Neural crest cell (in vitro differentiated cells): ENCODE measurements at regions not wholly inside any gene's neighbourhood (a gene's known extent, or its start where the extent isn't known, plus 50 kb on each side); places are given as distances from the start of the nearest gene placed in this dataset.

Experiments
- DNase-seq: peaks from one replicate; pipeline ENCODE4 v3.0.0; 2021; ENCODE audit warnings: low read depth, mixed read lengths, low spot score
- H3K27ac Mint-ChIP-seq: one replicate; pipeline ENCODE4 v1.8.0; 2021; ENCODE audit warnings: mild to moderate bottlenecking, mixed read lengths; ENCODE audit not compliant: unreplicated experiment
- H3K27me3 Mint-ChIP-seq: 2 replicates; pipeline ENCODE4 v1.8.0; 2021; ENCODE audit warnings: low read depth, mild to moderate bottlenecking, mixed read lengths
- H3K36me3 Mint-ChIP-seq: 2 replicates; pipeline ENCODE4 v1.8.0; 2021; ENCODE audit warnings: low read depth, mild to moderate bottlenecking, mixed read lengths
- H3K4me1 Mint-ChIP-seq: 2 replicates; pipeline ENCODE4 v1.8.0; 2021; ENCODE audit warnings: mixed read lengths
- H3K4me3 Mint-ChIP-seq: one replicate; pipeline ENCODE4 v1.8.0; 2021; ENCODE audit warnings: mild to moderate bottlenecking, mixed read lengths
- H3K9me3 Mint-ChIP-seq: 2 replicates; pipeline ENCODE4 v1.8.0; 2021; ENCODE audit warnings: mixed read lengths
- TF ChIP-seq, protein P1 (sequence below): fragments of 200-600 bp; sonication (generic); conservative IDR thresholded peaks from 2 replicates; pipeline ENCODE4 v1.5.0; 2021; ENCODE audit warnings: antibody characterized with exemption, mild to moderate bottlenecking

- no peak for DNase-seq
- Mint-ChIP-seq H3K4me3 (no peak overlapping the region), H3K36me3 (peaks cover 8% of the 10 kb centered on the region), H3K9me3 (peaks cover 17% of the 10 kb centered on the region), H3K27me3 (no peaks in the 10 kb centered on the region), H3K4me1 (peaks cover 11% of the 10 kb centered on the region), H3K27ac (no peak overlapping the region)
- TF ChIP-seq, protein P1, sequence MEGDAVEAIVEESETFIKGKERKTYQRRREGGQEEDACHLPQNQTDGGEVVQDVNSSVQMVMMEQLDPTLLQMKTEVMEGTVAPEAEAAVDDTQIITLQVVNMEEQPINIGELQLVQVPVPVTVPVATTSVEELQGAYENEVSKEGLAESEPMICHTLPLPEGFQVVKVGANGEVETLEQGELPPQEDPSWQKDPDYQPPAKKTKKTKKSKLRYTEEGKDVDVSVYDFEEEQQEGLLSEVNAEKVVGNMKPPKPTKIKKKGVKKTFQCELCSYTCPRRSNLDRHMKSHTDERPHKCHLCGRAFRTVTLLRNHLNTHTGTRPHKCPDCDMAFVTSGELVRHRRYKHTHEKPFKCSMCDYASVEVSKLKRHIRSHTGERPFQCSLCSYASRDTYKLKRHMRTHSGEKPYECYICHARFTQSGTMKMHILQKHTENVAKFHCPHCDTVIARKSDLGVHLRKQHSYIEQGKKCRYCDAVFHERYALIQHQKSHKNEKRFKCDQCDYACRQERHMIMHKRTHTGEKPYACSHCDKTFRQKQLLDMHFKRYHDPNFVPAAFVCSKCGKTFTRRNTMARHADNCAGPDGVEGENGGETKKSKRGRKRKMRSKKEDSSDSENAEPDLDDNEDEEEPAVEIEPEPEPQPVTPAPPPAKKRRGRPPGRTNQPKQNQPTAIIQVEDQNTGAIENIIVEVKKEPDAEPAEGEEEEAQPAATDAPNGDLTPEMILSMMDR: no peak
Observed at GRCh38 chr2:14544247-14544646, 88.3 kb upstream of the LRATD1 start.

DNA sequence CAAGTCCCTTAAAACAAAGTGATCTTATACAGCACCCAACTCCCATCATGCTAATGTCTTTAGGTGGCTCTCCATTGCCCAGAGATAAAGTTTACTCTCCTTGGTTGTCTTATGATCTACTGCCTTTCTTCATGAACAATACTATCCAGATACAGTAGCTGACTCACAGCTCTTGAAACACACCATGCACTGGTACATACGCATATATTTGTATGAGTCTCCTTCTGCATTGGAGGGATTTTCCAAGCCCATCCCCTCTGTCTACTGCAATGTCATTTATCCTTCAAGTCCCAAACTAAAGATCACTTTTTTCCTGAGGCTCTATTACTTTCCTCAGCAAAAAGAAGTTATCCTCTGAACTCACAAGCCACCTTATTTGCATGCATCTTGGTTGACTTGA is 84.7 kb upstream of the LRATD1 start:
- Mint-ChIP-seq H3K9me3 (peaks cover 7% of the 10 kb centered on the region), H3K27me3 (no peaks in the 10 kb centered on the region), H3K36me3 (no peaks in the 10 kb centered on the region), H3K4me3 (no peak overlapping the region), H3K4me1 (peaks cover 6% of the 10 kb centered on the region), H3K27ac (no peak overlapping the region)
- TF ChIP-seq, protein P1: no peak
- DNase-seq: no peak

DNA sequence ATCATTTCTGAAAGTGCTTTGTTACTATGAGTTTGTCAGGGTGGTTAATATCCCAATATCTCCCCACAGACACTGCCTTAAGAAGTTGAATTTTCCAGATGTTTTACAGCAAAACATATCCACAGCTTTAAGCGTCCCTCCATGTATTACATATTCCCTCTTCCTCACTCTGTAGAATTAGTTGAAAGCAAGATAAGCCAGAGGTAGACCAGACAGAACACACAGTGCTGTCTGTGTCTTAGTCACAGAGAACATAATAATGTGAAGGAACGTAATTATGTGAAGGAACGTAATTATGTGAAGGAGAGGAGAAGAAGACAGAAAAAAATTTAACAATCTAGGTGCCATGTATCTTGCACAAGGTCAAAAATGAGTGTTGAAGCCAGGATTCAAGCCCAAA is 81.9 kb upstream of the LRATD1 start:
- H3K4me1 Mint-ChIP-seq: no peaks in the 10 kb centered on the region
- H3K27ac Mint-ChIP-seq: no peak overlapping the region
- no peaks in the 10 kb centered on the region for H3K9me3 Mint-ChIP-seq
- TF ChIP-seq, protein P1: no peak
- no peaks in the 10 kb centered on the region for H3K36me3 Mint-ChIP-seq
- no peak for DNase-seq
- no peaks in the 10 kb centered on the region for H3K27me3 Mint-ChIP-seq
- H3K4me3 Mint-ChIP-seq: no peak overlapping the region

DNA sequence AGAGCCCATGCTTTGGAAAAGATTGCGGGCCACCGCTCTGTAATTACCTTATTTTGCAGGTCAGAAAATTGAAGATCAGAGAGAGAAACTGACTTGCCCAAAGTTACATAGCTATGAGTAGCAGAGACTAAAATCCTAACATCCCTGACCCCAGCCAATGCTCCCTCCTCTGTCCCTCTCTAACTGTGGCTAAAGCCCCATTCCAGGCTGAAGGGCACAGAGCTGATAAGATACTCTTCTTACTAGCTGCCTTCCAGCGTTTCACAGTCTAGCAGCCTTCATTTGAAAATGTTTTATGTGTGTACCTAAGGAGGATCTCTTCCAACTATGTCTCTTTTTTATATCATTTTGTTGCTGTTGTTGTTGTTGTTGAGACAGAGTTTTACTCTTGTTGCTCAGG is 81.4 kb upstream of the LRATD1 start:
- no peaks in the 10 kb centered on the region for H3K27me3 Mint-ChIP-seq
- TF ChIP-seq, protein P1: no peak
- no peaks in the 10 kb centered on the region for H3K36me3 Mint-ChIP-seq
- H3K27ac Mint-ChIP-seq: no peak overlapping the region
- no peak for DNase-seq
- no peaks in the 10 kb centered on the region for H3K4me1 Mint-ChIP-seq
- no peak overlapping the region for H3K4me3 Mint-ChIP-seq
- H3K9me3 Mint-ChIP-seq: no peaks in the 10 kb centered on the region

DNA sequence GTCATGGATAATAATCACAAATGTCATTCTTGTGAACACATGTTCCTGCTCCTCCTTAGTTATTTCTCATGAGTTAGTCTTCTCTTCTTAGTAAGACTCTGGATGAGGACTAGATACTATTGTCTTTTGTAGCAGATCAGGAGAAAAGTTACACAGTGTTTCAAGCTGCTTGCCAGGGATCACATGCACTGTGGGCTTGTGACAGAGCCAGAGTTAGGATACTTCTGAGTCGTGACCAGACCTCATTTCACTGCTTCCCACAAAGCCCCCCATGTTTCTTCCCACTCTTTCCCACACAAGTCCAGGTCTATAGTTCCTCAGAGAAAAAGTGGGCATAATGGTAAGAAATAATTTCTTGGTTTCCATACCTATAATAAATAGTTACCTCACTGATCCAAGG is 80.2 kb upstream of the LRATD1 start:
- no peaks in the 10 kb centered on the region for H3K4me1 Mint-ChIP-seq

More for the DNA sequence above, 80.2 kb upstream of the LRATD1 start:
- Mint-ChIP-seq H3K9me3 (no peaks in the 10 kb centered on the region), H3K27ac (no peak overlapping the region), H3K27me3 (no peaks in the 10 kb centered on the region), H3K36me3 (no peaks in the 10 kb centered on the region), H3K4me3 (no peak overlapping the region)
- TF ChIP-seq, protein P1: no peak
- no peak for DNase-seq
